PC-9 (cell line): ENCODE measurements at regions not wholly inside any gene's neighbourhood (a gene's known extent, or its start where the extent isn't known, plus 50 kb on each side); places are given as distances from the start of the nearest gene placed in this dataset.

Experiments used
- BruUV-seq: library from RNA; stranded (reverse); fragments of 400-500 nt; replicated peaks from 2 replicates; lab custom pipeline; 2021; lab: Mats Ljungman, UMichigan
- CTCF ChIA-PET: fragments of 300-600 bp; sonication (Branson Sonifier 250); formaldehyde crosslinking; loops from one replicate; lab custom pipeline; 2022; ENCODE audit warnings: antibody characterized with exemption; lab: Charles Lee
- POLR2A ChIA-PET: fragments of 300-600 bp; sonication (Branson Sonifier 250); formaldehyde crosslinking; loops from one replicate; lab custom pipeline; 2022; ENCODE audit warnings: antibody characterized with exemption; ENCODE audit not compliant: unreplicated experiment; lab: Charles Lee
- DNase-seq, 2 experiments: peaks; one replicate each; pipeline versions ENCODE4 v3.0.0 to v3.0.0-alpha.2; 2015 to 2022; ENCODE audit warnings: mixed read lengths in 1 of 2
- H2AFZ ChIP-seq: fragments of 200-600 bp; sonication (generic); 2 replicates; pipeline ENCODE4 v1.8.1; 2017; ENCODE audit warnings: antibody characterized with exemption
- H3F3A ChIP-seq: fragments of 200-600 bp; sonication (generic); 2 replicates; pipeline ENCODE4 v1.8.1; 2017; ENCODE audit warnings: antibody characterized with exemption, mild to moderate bottlenecking, low read depth; ENCODE audit not compliant: insufficient read depth
- H3K27ac ChIP-seq: fragments of 200-600 bp; sonication (generic); 2 replicates; pipeline ENCODE4 v1.6.1; 2016; ENCODE audit warnings: mixed run types
- H3K27me3 ChIP-seq: fragments of 200-600 bp; sonication (generic); 2 replicates; pipeline ENCODE4 v1.6.1; 2016; ENCODE audit warnings: low read depth, mixed run types; ENCODE audit not compliant: insufficient read depth
- H3K36me3 ChIP-seq: fragments of 200-600 bp; sonication (generic); 2 replicates; pipeline ENCODE4 v1.6.1; 2016; ENCODE audit warnings: low read depth, mixed run types
- H3K4me1 ChIP-seq: fragments of 200-600 bp; sonication (generic); replicated peaks from 2 replicates; pipeline ENCODE4 v1.6.1; 2016; ENCODE audit warnings: mixed run types; ENCODE audit not compliant: insufficient read depth
- H3K4me2 ChIP-seq: fragments of 200-600 bp; sonication (generic); 2 replicates; pipeline ENCODE4 v1.6.1; 2017; ENCODE audit warnings: mixed run types
- H3K4me3 ChIP-seq: fragments of 200-600 bp; sonication (generic); 2 replicates; pipeline ENCODE4 v1.6.1; 2016; ENCODE audit warnings: mixed run types
- H3K79me2 ChIP-seq: fragments of 200-600 bp; sonication (generic); 2 replicates; pipeline ENCODE4 v1.6.1; 2017; ENCODE audit warnings: low read depth, mixed run types
- H3K9me2 ChIP-seq: fragments of 200-600 bp; sonication (generic); 2 replicates; pipeline ENCODE4 v1.8.1; 2017; ENCODE audit warnings: mild to moderate bottlenecking; ENCODE audit not compliant: insufficient read depth
- H3K9me3 ChIP-seq: fragments of 200-600 bp; sonication (generic); 2 replicates; pipeline ENCODE4 v1.8.1; 2016; ENCODE audit warnings: low read depth; ENCODE audit not compliant: insufficient read depth
- H4K20me1 ChIP-seq: fragments of 200-600 bp; sonication (generic); 2 replicates; pipeline ENCODE4 v1.8.1; 2017; ENCODE audit not compliant: insufficient read depth
- EZH2 ChIP-seq: fragments of 200-600 bp; sonication (generic); IDR thresholded peaks from 2 replicates; pipeline ENCODE4 v1.8.0; 2017; ENCODE audit warnings: antibody characterized with exemption, low read depth
- intact Hi-C: fragments of 100-400 bp; cut with micrococcal nuclease; formaldehyde crosslinking; loops from one replicate; pipeline ENCODE4 v1.10.0; 2022; ENCODE audit not compliant: unreplicated experiment
- TF ChIP-seq, protein P1 (sequence below): fragments of 200-600 bp; sonication (generic); conservative IDR thresholded peaks from 2 replicates; pipeline ENCODE4 v1.6.1; 2017; ENCODE audit warnings: mixed run types, antibody characterized with exemption, mild to moderate bottlenecking, moderate library complexity

GRCh38 chr5:5021436-5021835 is 118.7 kb upstream of the ADAMTS16 start:
- H2AFZ ChIP-seq = no peak overlapping the region
- H3K4me3 ChIP-seq = no peak overlapping the region
- H3K9me2 ChIP-seq = no peaks in the 10 kb centered on the region
- peaks cover 81% of the 10 kb centered on the region for H3K27me3 ChIP-seq
- no peaks in the 10 kb centered on the region for H3F3A ChIP-seq
- H3K79me2 ChIP-seq = no peaks in the 10 kb centered on the region
- H4K20me1 ChIP-seq = no peaks in the 10 kb centered on the region
- H3K4me2 ChIP-seq = no peak overlapping the region
- no peak for TF ChIP-seq EZH2
- TF ChIP-seq, protein P1, sequence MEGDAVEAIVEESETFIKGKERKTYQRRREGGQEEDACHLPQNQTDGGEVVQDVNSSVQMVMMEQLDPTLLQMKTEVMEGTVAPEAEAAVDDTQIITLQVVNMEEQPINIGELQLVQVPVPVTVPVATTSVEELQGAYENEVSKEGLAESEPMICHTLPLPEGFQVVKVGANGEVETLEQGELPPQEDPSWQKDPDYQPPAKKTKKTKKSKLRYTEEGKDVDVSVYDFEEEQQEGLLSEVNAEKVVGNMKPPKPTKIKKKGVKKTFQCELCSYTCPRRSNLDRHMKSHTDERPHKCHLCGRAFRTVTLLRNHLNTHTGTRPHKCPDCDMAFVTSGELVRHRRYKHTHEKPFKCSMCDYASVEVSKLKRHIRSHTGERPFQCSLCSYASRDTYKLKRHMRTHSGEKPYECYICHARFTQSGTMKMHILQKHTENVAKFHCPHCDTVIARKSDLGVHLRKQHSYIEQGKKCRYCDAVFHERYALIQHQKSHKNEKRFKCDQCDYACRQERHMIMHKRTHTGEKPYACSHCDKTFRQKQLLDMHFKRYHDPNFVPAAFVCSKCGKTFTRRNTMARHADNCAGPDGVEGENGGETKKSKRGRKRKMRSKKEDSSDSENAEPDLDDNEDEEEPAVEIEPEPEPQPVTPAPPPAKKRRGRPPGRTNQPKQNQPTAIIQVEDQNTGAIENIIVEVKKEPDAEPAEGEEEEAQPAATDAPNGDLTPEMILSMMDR = no peak
- H3K4me1 ChIP-seq = peaks cover 12% of the 10 kb centered on the region; the same call in 1 of the 2 replicates
- CTCF ChIA-PET = no interaction called here
- no peak overlapping the region for H3K27ac ChIP-seq
- BruUV-seq = no TSS peak
- H3K9me3 ChIP-seq = no peaks in the 10 kb centered on the region; the same call in 1 of the 2 replicates
- intact Hi-C loops = loop anchor here (10.0 kb wide), 1 partner anchor 403 kb away; the partner anchor contains the start of gene ICE1
- no peaks in the 10 kb centered on the region for H3K36me3 ChIP-seq
- POLR2A ChIA-PET = no interaction called here
- no peak for DNase-seq

DNA sequence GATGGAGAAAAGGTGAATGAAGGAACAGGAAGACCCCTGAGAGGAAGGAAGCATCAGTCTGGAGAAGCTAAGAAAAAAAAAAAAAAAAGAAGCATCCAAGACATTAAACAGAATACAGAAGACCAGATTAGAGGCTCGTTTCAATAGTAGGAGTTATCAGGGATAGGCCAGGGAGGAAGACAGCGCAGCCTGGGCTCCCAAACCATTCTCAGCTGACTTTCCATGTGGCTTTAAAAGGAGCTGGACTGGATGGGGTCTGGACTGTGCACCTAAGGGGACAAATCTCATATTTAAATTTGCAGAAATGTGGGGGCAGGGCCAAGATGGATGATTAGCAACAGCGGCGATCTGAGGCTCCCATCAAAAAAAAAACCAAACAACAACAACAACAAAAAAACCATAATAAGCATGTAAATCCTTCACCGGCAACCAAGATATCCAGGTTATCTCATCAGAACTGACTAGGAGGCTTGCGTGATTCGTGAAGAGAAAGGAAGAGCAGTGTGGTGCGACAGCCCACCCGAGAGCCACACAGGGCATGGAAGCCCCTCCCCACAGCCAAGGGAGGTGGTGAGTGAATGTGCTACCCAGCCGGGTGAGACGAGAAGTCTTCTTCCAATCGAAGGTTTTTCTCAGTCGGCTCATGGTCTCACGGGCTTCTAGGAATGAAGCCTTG is 114.9 kb upstream of the ADAMTS16 start:
- peak overlapping the region; percentile 77 for H3K4me2 ChIP-seq
- peaks cover 50% of the 10 kb centered on the region for H3K27me3 ChIP-seq
- H2AFZ ChIP-seq = peak overlapping the region; percentile 80
- peak overlapping the region; percentile 57 for H3K4me3 ChIP-seq
- H3K36me3 ChIP-seq = no peaks in the 10 kb centered on the region
- ChIA-PET CTCF (no interaction called here), POLR2A (no interaction called here)
- H4K20me1 ChIP-seq = no peaks in the 10 kb centered on the region
- no peaks in the 10 kb centered on the region for H3K9me2 ChIP-seq
- DNase-seq = no peak
- H3K9me3 ChIP-seq = no peaks in the 10 kb centered on the region; the same call in 1 of the 2 replicates
- BruUV-seq = no TSS peak
- intact Hi-C loops = loop anchor here (10.0 kb wide), 1 partner anchor 400 kb away; the partner anchor contains the start of gene ICE1
- no peaks in the 10 kb centered on the region for H3F3A ChIP-seq
- no peaks in the 10 kb centered on the region for H3K79me2 ChIP-seq
- no peak overlapping the region for H3K27ac ChIP-seq
- TF ChIP-seq EZH2 = no peak
- TF ChIP-seq, protein P1 = no peak
- peaks cover 12% of the 10 kb centered on the region; the same call in 1 of the 2 replicates for H3K4me1 ChIP-seq

DNA sequence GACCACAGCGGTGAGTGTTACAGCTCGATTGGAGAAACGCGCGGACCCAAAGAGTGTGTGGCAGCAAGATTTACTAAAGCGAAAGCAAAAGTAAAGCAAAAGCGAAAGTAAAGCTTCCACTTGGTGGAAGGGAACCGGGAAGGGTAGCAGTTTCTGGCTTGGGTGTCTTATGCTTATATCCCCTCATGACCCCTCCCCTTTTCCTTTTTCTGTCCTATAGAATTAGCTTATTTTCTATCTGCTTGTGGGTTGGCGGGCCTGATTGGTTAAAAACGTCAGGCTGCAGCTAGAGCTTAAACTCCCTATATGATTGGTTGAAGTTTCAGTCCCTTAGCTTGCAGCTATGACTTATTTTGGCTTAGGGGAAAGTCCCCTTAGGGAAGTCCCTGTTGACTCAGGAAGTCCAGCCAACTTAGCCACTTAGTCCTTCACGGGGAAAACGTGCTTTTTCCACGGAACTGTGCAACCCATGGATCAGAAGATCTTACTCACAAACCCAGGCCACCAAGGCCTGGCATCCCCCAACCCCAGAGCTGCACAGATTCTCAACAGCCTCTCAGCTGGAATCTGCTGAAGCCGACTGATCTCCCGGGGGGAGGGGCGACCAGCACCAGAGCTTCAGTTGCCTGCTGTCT is 114.2 kb upstream of the ADAMTS16 start:
- Histone ChIP-seq H3K27ac (no peak overlapping the region), H3K4me2 (peak overlapping the region; percentile 77), H3K4me3 (peak overlapping the region; percentile 57), H3K36me3 (no peaks in the 10 kb centered on the region), H3F3A (no peaks in the 10 kb centered on the region), H3K9me2 (no peaks in the 10 kb centered on the region), H3K4me1 (peaks cover 12% of the 10 kb centered on the region; the same call in 1 of the 2 replicates), H3K27me3 (peaks cover 43% of the 10 kb centered on the region), H3K79me2 (no peaks in the 10 kb centered on the region), H4K20me1 (no peaks in the 10 kb centered on the region), H2AFZ (peak overlapping the region; percentile 80), H3K9me3 (no peaks in the 10 kb centered on the region; the same call in 1 of the 2 replicates)
- peak in 1 of 2 experiments; percentile 32 for DNase-seq
- no TSS peak for BruUV-seq
- intact Hi-C loops = loop anchor here (10.0 kb wide), 1 partner anchor 399 kb away; the partner anchor contains the start of gene ICE1
- CTCF ChIA-PET = no interaction called here
- POLR2A ChIA-PET = no interaction called here
- TF ChIP-seq, protein P1 = no peak
- TF ChIP-seq EZH2 = no peak
